IPS-NIHi7 (cell line): ENCODE measurements at regions not wholly inside any gene's neighbourhood (a gene's known extent, or its start where the extent isn't known, plus 50 kb on each side); places are given as distances from the start of the nearest gene placed in this dataset.

Experiments used
- DNase-seq: peaks from one replicate; pipeline ENCODE4 v3.0.0; 2012; ENCODE audit warnings: mixed read lengths; ENCODE audit errors: extremely low spot score

- DNase-seq: peak; percentile 38
These were observed 65.0 kb downstream of the CBLN1 start for GRCh38 chr16:49216593-49216992.

GRCh38 chr16:49213594-49213993 lies 68.0 kb downstream of the CBLN1 start:
- peak; percentile 60 for DNase-seq

- no peak for DNase-seq
These were observed 77.4 kb downstream of the CBLN1 start for GRCh38 chr16:49204191-49204590.

GRCh38 chr16:49203361-49203760 lies 78.3 kb downstream of the CBLN1 start:
- DNase-seq: no peak

- no peak for DNase-seq
These were observed 80.5 kb downstream of the CBLN1 start for GRCh38 chr16:49201118-49201517.

GRCh38 chr16:49200223-49200820 lies 81.3 kb downstream of the CBLN1 start:
- DNase-seq: no peak

- no peak for DNase-seq
These were observed 86.4 kb downstream of the CBLN1 start for GRCh38 chr16:49195237-49195548.

- DNase-seq: no peak
These were observed 87.0 kb downstream of the CBLN1 start for GRCh38 chr16:49194537-49195236.

GRCh38 chr16:49193596-49193995 lies 88.0 kb downstream of the CBLN1 start:
- no peak for DNase-seq

- no peak for DNase-seq
These were observed 92.4 kb downstream of the CBLN1 start for GRCh38 chr16:49189286-49189685.

GRCh38 chr16:49183911-49184310 lies 97.7 kb downstream of the CBLN1 start:
- peak; percentile 87 for DNase-seq

- no peak for DNase-seq
These were observed 99.7 kb downstream of the CBLN1 start for GRCh38 chr16:49181791-49182518.

- no peak for DNase-seq
These were observed 101.8 kb downstream of the CBLN1 start for GRCh38 chr16:49179714-49180330.

- no peak for DNase-seq
These were observed 113.5 kb downstream of the CBLN1 start for GRCh38 chr16:49168126-49168525.

- no peak for DNase-seq
These were observed 116.6 kb downstream of the CBLN1 start for GRCh38 chr16:49165025-49165424.

GRCh38 chr16:49161191-49161590 lies 120.4 kb downstream of the CBLN1 start:
- DNase-seq: no peak

- DNase-seq: peak; percentile 86
These were observed 123.5 kb downstream of the CBLN1 start for GRCh38 chr16:49158029-49158642.

GRCh38 chr16:49150341-49150740 lies 131.3 kb downstream of the CBLN1 start:
- DNase-seq: no peak

GRCh38 chr16:49148410-49148809 lies 133.2 kb downstream of the CBLN1 start:
- no peak for DNase-seq

GRCh38 chr16:49140618-49141017 lies 141.0 kb downstream of the CBLN1 start:
- no peak for DNase-seq

GRCh38 chr16:49130397-49130796 lies 151.2 kb downstream of the CBLN1 start:
- DNase-seq: no peak

- DNase-seq: no peak
These were observed 151.7 kb downstream of the CBLN1 start for GRCh38 chr16:49129935-49130334.
